Endothelial cell of umbilical vein (primary cell): ENCODE measurements at regions not wholly inside any gene's neighbourhood (a gene's known extent, or its start where the extent isn't known, plus 50 kb on each side); places are given as distances from the start of the nearest gene placed in this dataset.

ENCODE experiments used
- EZH2 ChIP-seq: IDR thresholded peaks from 2 replicates; pipeline ENCODE4 v1.6.1; 2012; ENCODE audit warnings: borderline replicate concordance, low read depth, mild to moderate bottlenecking, moderate library complexity, low read length, inconsistent platforms; ENCODE audit not compliant: severe bottlenecking
- JUN ChIP-seq: IDR thresholded peaks from 2 replicates; pipeline ENCODE4 v1.6.1; 2011; ENCODE audit warnings: borderline replicate concordance, low read depth; ENCODE audit not compliant: insufficient read length, insufficient read depth
- MYC ChIP-seq: IDR thresholded peaks from one replicate; pipeline ENCODE4 v1.6.1; 2011; ENCODE audit warnings: mild to moderate bottlenecking, low read depth, low read length
- POLR2A ChIP-seq: IDR thresholded peaks from 2 replicates; pipeline ENCODE4 v1.6.1; 2012; ENCODE audit warnings: low read depth, mild to moderate bottlenecking, control low read depth, low read length
- POLR2AphosphoS5 ChIP-seq: IDR thresholded peaks from 2 replicates; pipeline ENCODE4 v1.6.1; 2012; ENCODE audit warnings: low read depth, mild to moderate bottlenecking, control low read depth, low read length, moderate library complexity; ENCODE audit not compliant: insufficient read depth
- TF ChIP-seq, protein P1 (sequence below), 2 donors: IDR thresholded peaks; 1 replicate in 1 of 2; 2 replicates in 1 of 2; pipeline ENCODE4 v1.5.1; 2011; ENCODE audit warnings: low read length in 2 of 2, mild to moderate bottlenecking in 2 of 2, moderate library complexity in 2 of 2, control low read depth in 1 of 2, inconsistent platforms in 1 of 2, low read depth in 1 of 2; ENCODE audit not compliant: insufficient read depth in 1 of 2; ENCODE audit errors: extremely low read depth in 1 of 2
- TF ChIP-seq, protein P2 (sequence below): IDR thresholded peaks from 2 replicates; pipeline ENCODE4 v1.6.1; 2011; ENCODE audit not compliant: insufficient read depth, insufficient read length

DNA sequence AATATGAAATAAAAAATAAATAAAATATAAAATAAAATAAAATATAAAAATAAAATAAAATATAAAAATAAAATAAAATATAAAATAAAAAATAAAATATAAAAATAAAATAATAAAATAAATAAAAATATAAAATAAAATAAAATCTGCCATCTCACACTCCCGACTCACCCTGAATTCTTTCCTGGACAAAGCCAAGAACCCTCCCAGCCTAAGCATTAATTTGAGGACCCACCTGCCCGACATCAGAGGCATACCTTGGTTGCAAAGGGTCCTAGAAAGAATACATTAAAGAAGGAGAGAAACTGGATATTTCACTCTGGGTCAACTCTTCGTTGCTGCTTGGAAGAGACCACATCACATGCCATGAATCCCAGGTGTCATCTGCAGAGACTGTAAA, 138.3 kb downstream of the CRLF2 start:
- TF ChIP-seq, protein P1, sequence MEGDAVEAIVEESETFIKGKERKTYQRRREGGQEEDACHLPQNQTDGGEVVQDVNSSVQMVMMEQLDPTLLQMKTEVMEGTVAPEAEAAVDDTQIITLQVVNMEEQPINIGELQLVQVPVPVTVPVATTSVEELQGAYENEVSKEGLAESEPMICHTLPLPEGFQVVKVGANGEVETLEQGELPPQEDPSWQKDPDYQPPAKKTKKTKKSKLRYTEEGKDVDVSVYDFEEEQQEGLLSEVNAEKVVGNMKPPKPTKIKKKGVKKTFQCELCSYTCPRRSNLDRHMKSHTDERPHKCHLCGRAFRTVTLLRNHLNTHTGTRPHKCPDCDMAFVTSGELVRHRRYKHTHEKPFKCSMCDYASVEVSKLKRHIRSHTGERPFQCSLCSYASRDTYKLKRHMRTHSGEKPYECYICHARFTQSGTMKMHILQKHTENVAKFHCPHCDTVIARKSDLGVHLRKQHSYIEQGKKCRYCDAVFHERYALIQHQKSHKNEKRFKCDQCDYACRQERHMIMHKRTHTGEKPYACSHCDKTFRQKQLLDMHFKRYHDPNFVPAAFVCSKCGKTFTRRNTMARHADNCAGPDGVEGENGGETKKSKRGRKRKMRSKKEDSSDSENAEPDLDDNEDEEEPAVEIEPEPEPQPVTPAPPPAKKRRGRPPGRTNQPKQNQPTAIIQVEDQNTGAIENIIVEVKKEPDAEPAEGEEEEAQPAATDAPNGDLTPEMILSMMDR (IDR thresholded peaks at IDR 0.05; ENCODE audit: extremely low read depth in 1 of 2, insufficient read depth in 1 of 2, low read depth in 1 of 2, low read length in 2 of 2) = no peak
- TF ChIP-seq MYC (no peak), POLR2A (no peak), POLR2AphosphoS5 (no peak), EZH2 (no peak), JUN (no peak)
- TF ChIP-seq, protein P2, sequence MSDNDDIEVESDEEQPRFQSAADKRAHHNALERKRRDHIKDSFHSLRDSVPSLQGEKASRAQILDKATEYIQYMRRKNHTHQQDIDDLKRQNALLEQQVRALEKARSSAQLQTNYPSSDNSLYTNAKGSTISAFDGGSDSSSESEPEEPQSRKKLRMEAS = no peak
